Smooth muscle cell (in vitro differentiated cells): ENCODE measurements at regions not wholly inside any gene's neighbourhood (a gene's known extent, or its start where the extent isn't known, plus 50 kb on each side); places are given as distances from the start of the nearest gene placed in this dataset.

Experiments
- DNase-seq: peaks from one replicate; lab custom pipeline; 2025; ENCODE audit not compliant: unreplicated experiment; lab: John Stamatoyannopoulos, UW
- H2AFZ ChIP-seq: fragments of 200-600 bp; sonication (generic); 2 replicates; pipeline ENCODE4 v1.6.0; 2016; ENCODE audit warnings: antibody characterized with exemption, low read depth, mild to moderate bottlenecking
- H3F3A ChIP-seq: fragments of 200-600 bp; sonication (generic); 2 replicates; pipeline ENCODE4 v1.6.0; 2017; ENCODE audit warnings: antibody characterized with exemption, low read depth
- H3K27ac ChIP-seq: fragments of 200-600 bp; sonication (generic); 2 replicates; pipeline ENCODE4 v1.5.1; 2016; ENCODE audit warnings: low read depth, mild to moderate bottlenecking
- H3K27me3 ChIP-seq: fragments of 200-600 bp; sonication (generic); 2 replicates; pipeline ENCODE4 v1.6.1; 2016; ENCODE audit warnings: low read depth, mild to moderate bottlenecking
- H3K36me3 ChIP-seq: fragments of 200-600 bp; sonication (generic); 2 replicates; pipeline ENCODE4 v1.5.1; 2016; ENCODE audit warnings: low read depth
- H3K4me1 ChIP-seq: fragments of 200-600 bp; sonication (generic); 2 replicates; pipeline ENCODE4 v1.5.1; 2016; ENCODE audit warnings: low read depth
- H3K4me2 ChIP-seq: fragments of 200-600 bp; sonication (generic); 2 replicates; pipeline ENCODE4 v1.6.0; 2016; ENCODE audit warnings: mild to moderate bottlenecking
- H3K4me3 ChIP-seq: fragments of 200-600 bp; sonication (generic); 2 replicates; pipeline ENCODE4 v1.5.1; 2016; ENCODE audit warnings: mild to moderate bottlenecking
- H3K79me2 ChIP-seq: fragments of 200-600 bp; sonication (generic); 2 replicates; pipeline ENCODE4 v1.6.0; 2016; ENCODE audit warnings: low read depth, mild to moderate bottlenecking
- H3K9ac ChIP-seq: fragments of 200-600 bp; sonication (generic); 2 replicates; pipeline ENCODE4 v1.6.0; 2016; ENCODE audit warnings: low read depth
- H3K9me3 ChIP-seq: fragments of 200-600 bp; sonication (generic); replicated peaks from 2 replicates; pipeline ENCODE4 v1.5.1; 2016; ENCODE audit warnings: low read depth
- H4K20me1 ChIP-seq: fragments of 200-600 bp; sonication (generic); 2 replicates; pipeline ENCODE4 v1.6.0; 2016; ENCODE audit warnings: low read depth
- CTCF ChIP-seq: fragments of 200-600 bp; sonication (generic); IDR thresholded peaks from 2 replicates; pipeline ENCODE4 v1.5.1; 2017; ENCODE audit warnings: borderline replicate concordance, mild to moderate bottlenecking, antibody characterized with exemption; ENCODE audit not compliant: insufficient read depth, poor library complexity, severe bottlenecking
- WGBS: methylation state at CpG from one replicate; pipeline ENCODE4 v1.1.7; 2016; ENCODE audit warnings: low lambda C conversion rate; 5-methylcytosine and 5-hydroxymethylcytosine counted together

- no peak overlapping the region for H3K4me3 ChIP-seq
- H3K9ac ChIP-seq, result no peak overlapping the region
- no peak for DNase-seq
- H3K36me3 ChIP-seq, result no peaks in the 10 kb centered on the region
- H3F3A ChIP-seq, result no peaks in the 10 kb centered on the region
- no peak overlapping the region for H3K27ac ChIP-seq
- no peaks in the 10 kb centered on the region for H3K9me3 ChIP-seq
- no peaks in the 10 kb centered on the region for H3K27me3 ChIP-seq
- H3K4me1 ChIP-seq, result no peaks in the 10 kb centered on the region
- 99% methylated on average over 50 of the region's 50 CpGs for WGBS
- H3K4me2 ChIP-seq, result no peak overlapping the region
- no peaks in the 10 kb centered on the region for H3K79me2 ChIP-seq
- no peak overlapping the region for H2AFZ ChIP-seq
- H4K20me1 ChIP-seq, result no peaks in the 10 kb centered on the region
- TF ChIP-seq CTCF, result no peak
These were observed 140.1 kb downstream of the ZDHHC20 start for GRCh38 chr13:21318891-21319532.

GRCh38 chr13:21319869-21320641 lies 139.0 kb downstream of the ZDHHC20 start:
- Histone ChIP-seq H3K79me2 (no peaks in the 10 kb centered on the region), H3K4me2 (no peak overlapping the region), H4K20me1 (no peaks in the 10 kb centered on the region), H3K27ac (no peak overlapping the region), H3K36me3 (no peaks in the 10 kb centered on the region), H2AFZ (no peak overlapping the region), H3K4me3 (no peak overlapping the region), H3K9me3 (no peaks in the 10 kb centered on the region), H3K27me3 (no peaks in the 10 kb centered on the region), H3F3A (no peaks in the 10 kb centered on the region), H3K9ac (no peak overlapping the region), H3K4me1 (no peaks in the 10 kb centered on the region)
- 97% methylated on average over 36 of the region's 40 CpGs for WGBS
- no peak for DNase-seq
- TF ChIP-seq CTCF, result no peak

- Histone ChIP-seq H3F3A (no peaks in the 10 kb centered on the region), H3K4me3 (no peak overlapping the region), H3K27ac (no peak overlapping the region), H3K9me3 (no peaks in the 10 kb centered on the region), H3K9ac (no peak overlapping the region), H3K27me3 (peaks cover 1% of the 10 kb centered on the region), H3K79me2 (no peaks in the 10 kb centered on the region), H3K36me3 (no peaks in the 10 kb centered on the region), H4K20me1 (no peaks in the 10 kb centered on the region), H2AFZ (no peak overlapping the region), H3K4me2 (no peak overlapping the region), H3K4me1 (no peaks in the 10 kb centered on the region)
- no peak for DNase-seq
- WGBS, result 95% methylated on average over 8 of the region's 8 CpGs
- TF ChIP-seq CTCF, result no peak
These were observed 138.5 kb downstream of the ZDHHC20 start for GRCh38 chr13:21320642-21321034.

- no peak for TF ChIP-seq CTCF
- DNase-seq, result no peak
- no peaks in the 10 kb centered on the region for H3F3A ChIP-seq
- H3K4me1 ChIP-seq, result no peaks in the 10 kb centered on the region
- H3K27me3 ChIP-seq, result peaks cover 4% of the 10 kb centered on the region
- no peaks in the 10 kb centered on the region for H3K36me3 ChIP-seq
- H3K4me2 ChIP-seq, result no peak overlapping the region
- no peak overlapping the region for H3K4me3 ChIP-seq
- H3K27ac ChIP-seq, result no peak overlapping the region
- H3K9me3 ChIP-seq, result no peaks in the 10 kb centered on the region
- no peaks in the 10 kb centered on the region for H3K79me2 ChIP-seq
- 84% methylated on average over 7 of the region's 7 CpGs for WGBS
- H2AFZ ChIP-seq, result no peak overlapping the region
- H4K20me1 ChIP-seq, result no peaks in the 10 kb centered on the region
- no peak overlapping the region for H3K9ac ChIP-seq
These were observed 137.8 kb downstream of the ZDHHC20 start for GRCh38 chr13:21321269-21321668.
